Osteocyte (in vitro differentiated cells): ENCODE measurements at regions not wholly inside any gene's neighbourhood (a gene's known extent, or its start where the extent isn't known, plus 50 kb on each side); places are given as distances from the start of the nearest gene placed in this dataset.

Experiments used
- DNase-seq: peaks from one replicate; pipeline ENCODE4 v3.0.0; 2021; ENCODE audit warnings: mixed read lengths; ENCODE audit not compliant: unreplicated experiment; ENCODE audit errors: extremely low spot score
- H3K27ac Mint-ChIP-seq: one replicate; pipeline ENCODE4 v1.8.0; 2021; ENCODE audit warnings: mild to moderate bottlenecking, mixed read lengths; ENCODE audit not compliant: unreplicated experiment
- H3K27me3 Mint-ChIP-seq: one replicate; pipeline ENCODE4 v1.8.0; 2021; ENCODE audit warnings: mixed read lengths; ENCODE audit not compliant: unreplicated experiment
- H3K36me3 Mint-ChIP-seq: one replicate; pipeline ENCODE4 v1.8.0; 2021; ENCODE audit warnings: mixed read lengths; ENCODE audit not compliant: unreplicated experiment
- H3K4me1 Mint-ChIP-seq: one replicate; pipeline ENCODE4 v1.8.0; 2021; ENCODE audit warnings: mixed read lengths; ENCODE audit not compliant: unreplicated experiment
- H3K4me3 Mint-ChIP-seq: one replicate; pipeline ENCODE4 v1.8.0; 2021; ENCODE audit warnings: mild to moderate bottlenecking, moderate library complexity, mixed read lengths; ENCODE audit not compliant: unreplicated experiment
- H3K9me3 Mint-ChIP-seq: one replicate; pipeline ENCODE4 v1.8.0; 2021; ENCODE audit warnings: mixed read lengths; ENCODE audit not compliant: unreplicated experiment
- TF ChIP-seq, protein P1 (sequence below): fragments of 200-600 bp; sonication (generic); IDR thresholded peaks from 2 replicates; pipeline ENCODE4 v1.5.0; 2021; ENCODE audit warnings: antibody characterized with exemption, mild to moderate bottlenecking, moderate library complexity

DNA sequence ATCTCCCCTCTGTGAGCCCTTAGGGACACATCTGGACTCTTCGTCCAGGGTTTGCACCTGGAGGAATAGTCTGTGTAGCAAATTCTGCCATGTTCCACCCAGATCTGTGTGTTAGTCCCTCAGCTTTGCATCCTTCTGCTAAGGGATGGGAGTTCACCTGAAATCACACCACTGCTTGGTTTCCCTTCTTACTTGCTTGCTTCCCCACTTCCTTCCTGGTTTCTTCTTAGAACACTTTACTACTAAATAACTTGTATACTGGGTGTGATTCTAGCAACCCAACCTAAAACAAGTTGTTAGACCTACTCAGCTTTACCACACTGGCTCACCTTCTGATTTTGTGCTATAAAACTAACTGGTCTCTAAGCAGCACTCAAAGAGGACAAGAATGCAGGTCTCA is 202.6 kb upstream of the MAP3K1 start:
- H3K4me3 Mint-ChIP-seq: no peak overlapping the region
- no peak overlapping the region for H3K27ac Mint-ChIP-seq
- H3K9me3 Mint-ChIP-seq: peaks cover 11% of the 10 kb centered on the region
- no peaks in the 10 kb centered on the region for H3K27me3 Mint-ChIP-seq
- H3K36me3 Mint-ChIP-seq: peaks cover 4% of the 10 kb centered on the region
- TF ChIP-seq, protein P1, sequence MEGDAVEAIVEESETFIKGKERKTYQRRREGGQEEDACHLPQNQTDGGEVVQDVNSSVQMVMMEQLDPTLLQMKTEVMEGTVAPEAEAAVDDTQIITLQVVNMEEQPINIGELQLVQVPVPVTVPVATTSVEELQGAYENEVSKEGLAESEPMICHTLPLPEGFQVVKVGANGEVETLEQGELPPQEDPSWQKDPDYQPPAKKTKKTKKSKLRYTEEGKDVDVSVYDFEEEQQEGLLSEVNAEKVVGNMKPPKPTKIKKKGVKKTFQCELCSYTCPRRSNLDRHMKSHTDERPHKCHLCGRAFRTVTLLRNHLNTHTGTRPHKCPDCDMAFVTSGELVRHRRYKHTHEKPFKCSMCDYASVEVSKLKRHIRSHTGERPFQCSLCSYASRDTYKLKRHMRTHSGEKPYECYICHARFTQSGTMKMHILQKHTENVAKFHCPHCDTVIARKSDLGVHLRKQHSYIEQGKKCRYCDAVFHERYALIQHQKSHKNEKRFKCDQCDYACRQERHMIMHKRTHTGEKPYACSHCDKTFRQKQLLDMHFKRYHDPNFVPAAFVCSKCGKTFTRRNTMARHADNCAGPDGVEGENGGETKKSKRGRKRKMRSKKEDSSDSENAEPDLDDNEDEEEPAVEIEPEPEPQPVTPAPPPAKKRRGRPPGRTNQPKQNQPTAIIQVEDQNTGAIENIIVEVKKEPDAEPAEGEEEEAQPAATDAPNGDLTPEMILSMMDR: no peak
- H3K4me1 Mint-ChIP-seq: peaks cover 38% of the 10 kb centered on the region
- no peak for DNase-seq

DNA sequence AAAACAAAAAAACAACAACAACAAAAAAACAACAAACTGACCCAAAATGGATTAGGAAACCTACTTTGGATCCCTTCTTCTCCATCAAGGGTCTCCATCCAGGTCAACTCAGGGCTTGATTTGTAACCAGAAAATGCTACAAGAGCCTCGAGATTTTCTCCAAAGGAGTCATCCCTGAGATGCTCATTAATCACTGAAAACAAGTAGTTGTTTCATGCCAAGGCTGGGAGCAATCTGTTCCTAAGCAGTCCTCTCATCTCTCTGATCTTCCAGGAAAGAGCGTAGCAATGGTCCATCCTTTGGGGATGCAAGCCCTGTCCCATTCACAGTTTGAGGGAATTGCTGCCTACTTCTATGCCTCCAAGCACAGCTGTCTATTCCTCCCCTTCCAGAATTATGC is 203.0 kb upstream of the MAP3K1 start:
- no peak overlapping the region for H3K27ac Mint-ChIP-seq
- peaks cover 4% of the 10 kb centered on the region for H3K36me3 Mint-ChIP-seq
- H3K27me3 Mint-ChIP-seq: no peaks in the 10 kb centered on the region
- TF ChIP-seq, protein P1: no peak
- DNase-seq: no peak
- peaks cover 42% of the 10 kb centered on the region for H3K4me1 Mint-ChIP-seq
- H3K9me3 Mint-ChIP-seq: peaks cover 11% of the 10 kb centered on the region
- H3K4me3 Mint-ChIP-seq: no peak overlapping the region

DNA sequence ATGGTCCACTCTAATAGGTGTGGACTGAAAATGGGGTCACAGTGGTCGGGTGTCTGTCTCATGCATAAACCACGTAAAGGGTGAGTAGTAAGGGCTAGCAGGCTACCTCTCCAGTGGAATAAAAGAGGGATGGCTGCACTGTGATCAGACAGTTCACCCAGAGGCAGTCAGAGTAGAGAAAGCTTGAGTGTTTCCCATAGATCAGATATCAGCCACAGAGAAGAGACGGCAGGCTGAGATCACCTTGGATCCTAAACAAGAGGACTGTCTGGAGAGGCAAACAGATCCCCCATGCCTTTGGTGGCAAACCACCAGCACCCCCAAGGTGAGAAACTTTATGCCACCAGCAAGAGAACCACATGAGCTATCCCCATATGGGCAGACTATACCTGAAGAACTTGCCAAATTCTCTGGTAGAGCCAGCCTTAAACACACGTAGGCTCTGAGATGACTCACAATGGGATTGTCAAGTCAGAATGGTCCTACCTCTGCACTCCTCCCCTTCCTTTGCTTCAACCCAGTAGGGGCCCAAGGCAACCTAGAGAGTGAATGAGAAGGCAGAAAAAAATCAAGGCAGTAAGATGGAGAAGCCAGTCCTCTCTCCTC is 205.2 kb upstream of the MAP3K1 start:
- Mint-ChIP-seq H3K4me1 (peaks cover 46% of the 10 kb centered on the region), H3K9me3 (peaks cover 11% of the 10 kb centered on the region), H3K4me3 (no peak overlapping the region), H3K27ac (no peak overlapping the region), H3K27me3 (no peaks in the 10 kb centered on the region), H3K36me3 (peaks cover 4% of the 10 kb centered on the region)
- DNase-seq: no peak
- TF ChIP-seq, protein P1: no peak

DNA sequence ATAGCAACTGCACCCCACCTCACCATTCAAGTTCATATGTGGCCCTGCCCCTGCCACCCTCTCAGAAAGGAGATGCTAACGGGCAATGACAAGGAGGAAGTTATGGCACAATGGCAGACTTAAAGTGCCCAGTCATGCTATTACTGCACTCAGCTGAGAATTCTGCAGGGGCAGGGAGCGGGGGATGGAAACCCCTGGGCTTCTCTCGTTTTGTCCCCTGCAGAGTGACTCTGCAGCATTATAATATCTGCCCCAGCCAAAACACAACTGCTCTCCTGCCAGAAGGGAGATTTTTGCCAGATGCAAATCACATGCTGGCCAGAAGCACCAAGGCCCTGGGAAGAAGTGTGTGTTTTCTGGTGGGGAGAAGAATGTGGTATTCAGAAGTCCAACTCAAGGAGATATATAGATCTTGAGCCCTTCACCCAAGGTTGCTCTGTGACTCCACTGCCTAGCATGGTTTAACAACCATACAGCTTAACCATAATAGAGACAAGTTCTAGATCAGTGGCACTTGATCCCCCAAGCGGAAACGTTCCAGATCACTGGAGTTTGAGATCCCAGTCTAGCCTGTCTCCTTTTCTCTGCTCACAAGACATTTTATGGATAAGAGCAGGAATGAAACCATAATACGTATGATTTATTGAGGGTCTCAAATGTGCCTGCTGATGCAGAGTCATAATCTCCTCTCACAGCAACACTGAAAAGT is 207.0 kb upstream of the MAP3K1 start:
- TF ChIP-seq, protein P1: no peak
- H3K4me1 Mint-ChIP-seq: peaks cover 39% of the 10 kb centered on the region
- H3K9me3 Mint-ChIP-seq: peaks cover 11% of the 10 kb centered on the region
- no peak overlapping the region for H3K4me3 Mint-ChIP-seq
- no peak for DNase-seq
- peaks cover 4% of the 10 kb centered on the region for H3K36me3 Mint-ChIP-seq
- H3K27ac Mint-ChIP-seq: peak overlapping the region; percentile 79
- H3K27me3 Mint-ChIP-seq: no peaks in the 10 kb centered on the region

DNA sequence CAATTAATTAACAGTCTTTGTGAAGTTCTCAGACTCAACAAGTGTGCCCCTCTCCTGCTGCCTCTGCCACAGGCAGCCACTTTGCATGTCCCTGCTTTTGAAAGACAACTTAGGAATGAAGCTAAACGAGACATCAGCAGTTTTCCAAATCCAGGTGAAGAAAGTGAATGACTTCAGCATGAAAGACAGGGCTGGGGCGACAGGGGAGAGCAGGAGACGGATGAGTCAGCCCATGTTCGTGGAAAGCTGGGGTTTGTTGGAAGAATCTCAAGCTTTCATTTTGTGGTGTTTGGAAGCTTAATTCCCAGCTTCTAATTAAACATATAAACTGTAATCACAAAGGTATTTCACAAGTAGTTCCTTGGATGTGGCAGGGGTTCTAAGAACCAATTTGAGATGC is 207.8 kb upstream of the MAP3K1 start:
- Mint-ChIP-seq H3K9me3 (peaks cover 11% of the 10 kb centered on the region), H3K27ac (peak overlapping the region; percentile 79), H3K27me3 (no peaks in the 10 kb centered on the region), H3K36me3 (peaks cover 4% of the 10 kb centered on the region), H3K4me1 (peaks cover 39% of the 10 kb centered on the region), H3K4me3 (no peak overlapping the region)
- DNase-seq: no peak
- TF ChIP-seq, protein P1: no peak
